Activated CD4-positive, alpha-beta T cell treated with anti-CD3 and anti-CD28 coated beads, Interleukin-2, amount 50 U/mL, for 16 hours (primary cell): ENCODE measurements at regions not wholly inside any gene's neighbourhood (a gene's known extent, or its start where the extent isn't known, plus 50 kb on each side); places are given as distances from the start of the nearest gene placed in this dataset.
A peak's percentile ranks its signal among the peaks of the same experiment; 100 is the strongest.
"Not testable (repeated sequence)": the region's sequence is repeated elsewhere in the genome, so short reads cannot be mapped to it uniquely, and the experiment has no call there.

Source experiments
- DNase-seq: peaks from one replicate; pipeline ENCODE4 v3.0.0-alpha.2; 2020

GRCh38 chr1:148261684-148262083 lies 109.6 kb upstream of the NBPF11 start:
- not testable (repeated sequence) for DNase-seq

GRCh38 chr1:148257886-148258285 lies 105.8 kb upstream of the NBPF11 start:
- DNase-seq: peak; percentile 42

- peak; percentile 23 for DNase-seq
Observed at GRCh38 chr1:148254611-148255429, 102.7 kb upstream of the NBPF11 start.

- not testable (repeated sequence) for DNase-seq
Observed at GRCh38 chr1:148253808-148254207, 101.7 kb upstream of the NBPF11 start.

GRCh38 chr1:148248798-148249197 lies 96.7 kb upstream of the NBPF11 start:
- DNase-seq: not testable (repeated sequence)

GRCh38 chr1:148246258-148246861 lies 94.3 kb upstream of the NBPF11 start:
- DNase-seq: not testable (repeated sequence)

- DNase-seq: not testable (repeated sequence)
Observed at GRCh38 chr1:148245843-148246242, 93.8 kb upstream of the NBPF11 start.

GRCh38 chr1:148245443-148245842 lies 93.4 kb upstream of the NBPF11 start:
- not testable (repeated sequence) for DNase-seq

GRCh38 chr1:148233250-148233649 lies 81.2 kb upstream of the NBPF11 start:
- not testable (repeated sequence) for DNase-seq

- not testable (repeated sequence) for DNase-seq
Observed at GRCh38 chr1:148228846-148229245, 76.8 kb upstream of the NBPF11 start.

GRCh38 chr1:148222399-148223159 lies 70.5 kb upstream of the NBPF11 start:
- DNase-seq: not testable (repeated sequence)

GRCh38 chr1:148221593-148221992 lies 69.5 kb upstream of the NBPF11 start:
- not testable (repeated sequence) for DNase-seq

- not testable (repeated sequence) for DNase-seq
Observed at GRCh38 chr1:148219229-148219628, 67.1 kb upstream of the NBPF11 start.

- not testable (repeated sequence) for DNase-seq
Observed at GRCh38 chr1:148211191-148211590, 59.1 kb upstream of the NBPF11 start.

- not testable (repeated sequence) for DNase-seq
Observed at GRCh38 chr1:148210624-148211023, 58.5 kb upstream of the NBPF11 start.

GRCh38 chr1:148210166-148210565 lies 58.1 kb upstream of the NBPF11 start:
- DNase-seq: not testable (repeated sequence)

- DNase-seq: not testable (repeated sequence)
Observed at GRCh38 chr1:148202013-148202412, 49.9 kb upstream of the NBPF11 start.
